ENCODE measurements at regions not wholly inside any gene's neighbourhood (a gene's known extent, or its start where the extent isn't known, plus 50 kb on each side); places are given as distances from the start of the nearest gene placed in this dataset.

GRCh38 chr6:90448836-90449235 lies 138.0 kb downstream of the MAP3K7 start:
- TF ChIP-seq CTCF (conservative IDR thresholded peaks at IDR 0.05) = no peak
- no peak for TF ChIP-seq EZH2 (IDR thresholded peaks at IDR 0.05; ENCODE audit: low read depth)

Data from PC-9 (cell line).